ENCODE measurements at regions not wholly inside any gene's neighbourhood (a gene's known extent, or its start where the extent isn't known, plus 50 kb on each side); places are given as distances from the start of the nearest gene placed in this dataset.
"Not testable (repeated sequence)": the region's sequence is repeated elsewhere in the genome, so short reads cannot be mapped to it uniquely, and the experiment has no call there.

DNA sequence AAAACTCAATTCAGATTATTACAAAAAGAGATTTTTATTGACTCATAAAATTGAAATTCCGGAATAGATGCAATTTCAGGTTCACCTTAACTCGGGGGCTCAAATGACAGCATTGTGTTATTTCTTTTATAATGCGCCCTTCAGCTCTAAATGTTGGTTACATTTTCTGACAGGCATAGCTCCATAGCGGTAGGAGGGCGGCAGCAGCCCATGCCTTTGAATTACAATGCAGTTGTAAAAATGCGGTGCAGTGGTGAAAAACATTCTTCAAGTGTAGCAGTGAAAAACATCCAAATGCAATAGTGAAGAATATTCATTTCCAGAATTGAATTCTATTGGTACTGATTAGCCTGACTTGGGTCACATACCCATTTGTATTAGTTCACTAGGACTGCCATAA lies 215.3 kb upstream of the PKP2 start:
- Histone ChIP-seq H4K20me1 (ENCODE audit: insufficient read depth, low read length, poor library complexity, severe bottlenecking) (no peaks in the 10 kb centered on the region), H2AFZ (ENCODE audit: low read length) (no peak overlapping the region), H3K9ac (ENCODE audit: low read depth, low read length, poor library complexity, severe bottlenecking) (no peak overlapping the region), H3K79me2 (ENCODE audit: insufficient read depth, low read length) (no peaks in the 10 kb centered on the region), H3K9me3 (ENCODE audit: insufficient read depth, low read depth, low read length) (no peaks in the 10 kb centered on the region), H3K4me2 (ENCODE audit: low read depth, low read length, poor library complexity, severe bottlenecking) (no peak overlapping the region), H3K27me3 (ENCODE audit: insufficient read depth, low read length, poor library complexity, severe bottlenecking) (no peaks in the 10 kb centered on the region), H3K4me1 (ENCODE audit: insufficient read depth, low read length, poor library complexity, severe bottlenecking) (no peaks in the 10 kb centered on the region), H3K4me3 (ENCODE audit: low read length, poor library complexity, severe bottlenecking) (no peak overlapping the region), H3K9me2 (replicated peaks; ENCODE audit: low read depth, low read length) (no peaks in the 10 kb centered on the region), H3K36me3 (ENCODE audit: insufficient read depth, low read length) (no peaks in the 10 kb centered on the region), H3F3A (ENCODE audit: low read depth) (no peaks in the 10 kb centered on the region)
- TF ChIP-seq, protein P1, sequence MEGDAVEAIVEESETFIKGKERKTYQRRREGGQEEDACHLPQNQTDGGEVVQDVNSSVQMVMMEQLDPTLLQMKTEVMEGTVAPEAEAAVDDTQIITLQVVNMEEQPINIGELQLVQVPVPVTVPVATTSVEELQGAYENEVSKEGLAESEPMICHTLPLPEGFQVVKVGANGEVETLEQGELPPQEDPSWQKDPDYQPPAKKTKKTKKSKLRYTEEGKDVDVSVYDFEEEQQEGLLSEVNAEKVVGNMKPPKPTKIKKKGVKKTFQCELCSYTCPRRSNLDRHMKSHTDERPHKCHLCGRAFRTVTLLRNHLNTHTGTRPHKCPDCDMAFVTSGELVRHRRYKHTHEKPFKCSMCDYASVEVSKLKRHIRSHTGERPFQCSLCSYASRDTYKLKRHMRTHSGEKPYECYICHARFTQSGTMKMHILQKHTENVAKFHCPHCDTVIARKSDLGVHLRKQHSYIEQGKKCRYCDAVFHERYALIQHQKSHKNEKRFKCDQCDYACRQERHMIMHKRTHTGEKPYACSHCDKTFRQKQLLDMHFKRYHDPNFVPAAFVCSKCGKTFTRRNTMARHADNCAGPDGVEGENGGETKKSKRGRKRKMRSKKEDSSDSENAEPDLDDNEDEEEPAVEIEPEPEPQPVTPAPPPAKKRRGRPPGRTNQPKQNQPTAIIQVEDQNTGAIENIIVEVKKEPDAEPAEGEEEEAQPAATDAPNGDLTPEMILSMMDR (conservative IDR thresholded peaks at IDR 0.05; ENCODE audit: low read length): no peak
- TF ChIP-seq EZH2phosphoT487 (IDR thresholded peaks at IDR 0.05; ENCODE audit: borderline replicate concordance): no peak

DNA sequence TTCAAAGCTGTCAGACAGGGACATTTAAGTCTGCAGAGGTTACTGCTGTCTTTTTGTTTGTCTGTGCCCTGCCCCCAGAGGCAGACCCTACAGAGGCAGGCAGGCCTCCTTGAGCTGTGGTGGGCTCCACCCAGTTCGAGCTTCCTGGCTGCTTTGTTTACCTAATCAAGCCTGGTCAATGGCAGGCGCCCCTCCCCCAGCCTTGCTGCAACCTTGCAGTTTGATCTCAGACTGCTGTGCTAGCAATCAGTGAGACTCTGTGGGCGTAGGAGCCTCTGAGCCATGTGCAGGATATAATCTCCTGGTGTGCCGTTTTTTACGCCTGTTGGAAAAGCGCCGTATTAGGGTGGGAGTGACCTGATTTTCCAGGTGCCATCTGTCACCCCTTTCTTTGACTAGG lies 211.2 kb upstream of the PKP2 start:
- not testable (repeated sequence) for H3F3A ChIP-seq (ENCODE audit: low read depth); H3K9me2 ChIP-seq (replicated peaks; ENCODE audit: low read depth, low read length); H3K4me1 ChIP-seq (ENCODE audit: insufficient read depth, low read length, poor library complexity, severe bottlenecking); H3K79me2 ChIP-seq (ENCODE audit: insufficient read depth, low read length); H3K9ac ChIP-seq (ENCODE audit: low read depth, low read length, poor library complexity, severe bottlenecking); H3K27me3 ChIP-seq (ENCODE audit: insufficient read depth, low read length, poor library complexity, severe bottlenecking); H3K4me3 ChIP-seq (ENCODE audit: low read length, poor library complexity, severe bottlenecking); H2AFZ ChIP-seq (ENCODE audit: low read length); H3K36me3 ChIP-seq (ENCODE audit: insufficient read depth, low read length); H3K9me3 ChIP-seq (ENCODE audit: insufficient read depth, low read depth, low read length); H3K4me2 ChIP-seq (ENCODE audit: low read depth, low read length, poor library complexity, severe bottlenecking); H4K20me1 ChIP-seq (ENCODE audit: insufficient read depth, low read length, poor library complexity, severe bottlenecking)

DNA sequence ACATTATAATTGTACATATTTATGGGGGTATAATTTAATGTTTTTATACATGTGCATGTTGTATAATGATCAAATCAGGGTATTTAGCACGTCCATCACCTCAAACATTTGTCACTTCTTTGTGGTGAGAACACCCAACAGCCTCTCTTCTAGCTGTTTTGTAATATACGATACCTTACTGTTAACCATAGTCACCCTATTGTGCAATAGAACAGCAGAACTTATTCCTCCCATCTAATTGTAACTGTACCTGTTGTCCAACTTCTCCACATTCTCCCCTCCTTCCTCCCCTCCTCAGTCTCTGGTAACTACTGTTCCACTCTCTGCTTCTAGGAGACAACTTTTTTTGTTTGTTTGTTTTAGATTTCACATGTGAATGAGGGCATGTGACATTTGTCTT lies 197.0 kb upstream of the PKP2 start:
- Histone ChIP-seq H3K9me2 (replicated peaks; ENCODE audit: low read depth, low read length) (no peaks in the 10 kb centered on the region; the same call in 1 of the 2 replicates), H3K4me2 (ENCODE audit: low read depth, low read length, poor library complexity, severe bottlenecking) (no peak overlapping the region), H3F3A (ENCODE audit: low read depth) (no peaks in the 10 kb centered on the region), H3K4me1 (ENCODE audit: insufficient read depth, low read length, poor library complexity, severe bottlenecking) (no peaks in the 10 kb centered on the region), H4K20me1 (ENCODE audit: insufficient read depth, low read length, poor library complexity, severe bottlenecking) (no peaks in the 10 kb centered on the region), H3K4me3 (ENCODE audit: low read length, poor library complexity, severe bottlenecking) (no peak overlapping the region), H3K27me3 (ENCODE audit: insufficient read depth, low read length, poor library complexity, severe bottlenecking) (no peaks in the 10 kb centered on the region), H3K9me3 (ENCODE audit: insufficient read depth, low read depth, low read length) (no peaks in the 10 kb centered on the region), H3K79me2 (ENCODE audit: insufficient read depth, low read length) (no peaks in the 10 kb centered on the region), H3K9ac (ENCODE audit: low read depth, low read length, poor library complexity, severe bottlenecking) (no peak overlapping the region), H3K36me3 (ENCODE audit: insufficient read depth, low read length) (no peaks in the 10 kb centered on the region), H2AFZ (ENCODE audit: low read length) (no peak overlapping the region)
- no peak for TF ChIP-seq EZH2phosphoT487 (IDR thresholded peaks at IDR 0.05; ENCODE audit: borderline replicate concordance)
- TF ChIP-seq, protein P1 (conservative IDR thresholded peaks at IDR 0.05; ENCODE audit: low read length): no peak

DNA sequence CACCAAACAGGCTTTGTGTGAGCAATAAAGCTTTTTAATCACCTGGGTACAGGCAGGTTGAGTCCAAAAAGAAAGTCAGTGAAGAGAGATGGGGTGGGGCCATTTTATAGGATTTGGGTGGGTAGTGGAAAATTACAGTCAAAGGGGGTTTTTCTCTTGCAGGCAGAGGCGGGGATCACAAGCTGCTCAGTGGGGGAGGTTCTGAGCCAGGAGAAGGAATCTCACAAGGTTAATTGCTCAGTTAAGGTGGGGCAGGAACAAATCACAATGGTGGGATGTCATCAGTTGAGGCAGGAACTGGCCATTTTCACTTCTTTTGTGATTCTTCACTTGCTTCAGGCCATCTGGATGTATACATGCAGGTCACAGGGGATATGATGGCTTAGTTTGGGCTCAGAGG lies 191.3 kb upstream of the PKP2 start:
- not testable (repeated sequence) for H3K9ac ChIP-seq (ENCODE audit: low read depth, low read length, poor library complexity, severe bottlenecking); H2AFZ ChIP-seq (ENCODE audit: low read length); H3K4me3 ChIP-seq (ENCODE audit: low read length, poor library complexity, severe bottlenecking); H3K79me2 ChIP-seq (ENCODE audit: insufficient read depth, low read length); H3K4me1 ChIP-seq (ENCODE audit: insufficient read depth, low read length, poor library complexity, severe bottlenecking); H3K9me2 ChIP-seq (replicated peaks; ENCODE audit: low read depth, low read length); H3K4me2 ChIP-seq (ENCODE audit: low read depth, low read length, poor library complexity, severe bottlenecking); H3F3A ChIP-seq (ENCODE audit: low read depth); H3K9me3 ChIP-seq (ENCODE audit: insufficient read depth, low read depth, low read length); H3K27me3 ChIP-seq (ENCODE audit: insufficient read depth, low read length, poor library complexity, severe bottlenecking); H4K20me1 ChIP-seq (ENCODE audit: insufficient read depth, low read length, poor library complexity, severe bottlenecking); H3K36me3 ChIP-seq (ENCODE audit: insufficient read depth, low read length)

DNA sequence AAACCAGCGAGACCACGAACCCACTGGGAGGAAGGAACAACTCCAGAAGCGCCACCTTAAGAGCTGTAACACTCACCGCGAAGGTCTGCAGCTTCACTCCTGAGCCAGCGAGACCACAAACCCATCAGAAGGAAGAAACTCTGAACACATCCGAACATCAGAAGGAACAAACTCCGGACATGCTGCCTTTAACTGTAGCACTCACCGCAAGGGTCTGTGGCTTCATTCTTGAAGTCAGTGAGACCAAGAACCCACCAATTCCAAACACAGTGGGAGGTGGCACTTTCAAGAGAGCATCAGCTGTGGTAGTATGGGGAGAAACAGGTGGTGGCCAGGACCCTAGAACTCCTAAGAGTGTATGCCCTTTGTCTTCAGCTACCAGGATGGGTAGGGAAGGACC lies 179.8 kb upstream of the PKP2 start:
- not testable (repeated sequence) for H3K79me2 ChIP-seq (ENCODE audit: insufficient read depth, low read length); H3K9me3 ChIP-seq (ENCODE audit: insufficient read depth, low read depth, low read length); H4K20me1 ChIP-seq (ENCODE audit: insufficient read depth, low read length, poor library complexity, severe bottlenecking); H3K9me2 ChIP-seq (replicated peaks; ENCODE audit: low read depth, low read length); H2AFZ ChIP-seq (ENCODE audit: low read length); H3K4me1 ChIP-seq (ENCODE audit: insufficient read depth, low read length, poor library complexity, severe bottlenecking); H3K36me3 ChIP-seq (ENCODE audit: insufficient read depth, low read length); H3F3A ChIP-seq (ENCODE audit: low read depth); H3K4me2 ChIP-seq (ENCODE audit: low read depth, low read length, poor library complexity, severe bottlenecking); H3K27me3 ChIP-seq (ENCODE audit: insufficient read depth, low read length, poor library complexity, severe bottlenecking); H3K9ac ChIP-seq (ENCODE audit: low read depth, low read length, poor library complexity, severe bottlenecking); H3K4me3 ChIP-seq (ENCODE audit: low read length, poor library complexity, severe bottlenecking)

DNA sequence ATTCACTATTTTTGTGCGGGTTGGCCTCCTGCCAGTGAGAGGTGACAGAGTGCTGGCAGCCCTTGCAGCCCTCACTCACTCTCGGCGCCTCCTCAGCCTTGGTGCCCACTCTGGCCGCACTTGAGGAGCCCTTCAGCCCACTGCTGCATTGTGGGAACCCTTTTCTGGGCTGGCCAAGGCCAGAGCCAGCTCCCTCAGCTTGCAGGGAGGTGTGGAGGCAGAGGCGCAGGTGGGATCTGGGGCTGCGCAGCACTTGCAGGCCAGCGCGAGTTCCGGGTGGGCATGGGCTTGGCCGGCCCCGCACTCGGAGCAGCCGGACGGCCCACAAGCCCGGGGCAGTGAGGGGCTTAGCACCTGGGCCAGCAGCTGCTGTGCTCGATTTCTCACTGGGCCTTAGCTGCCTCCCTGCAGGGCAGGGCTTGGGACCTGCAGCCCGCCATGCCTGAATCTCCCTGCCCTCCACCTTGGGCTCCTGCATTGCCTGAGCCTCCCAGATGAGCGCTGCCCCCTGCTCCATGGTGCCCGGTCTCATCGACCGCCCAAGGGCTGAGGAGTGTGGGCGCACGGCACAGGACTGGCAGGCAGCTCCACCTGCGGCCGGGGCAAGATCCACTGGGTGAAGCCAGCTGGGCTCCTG lies 178.7 kb upstream of the PKP2 start:
- H3K9ac ChIP-seq (ENCODE audit: low read depth, low read length, poor library complexity, severe bottlenecking); H2AFZ ChIP-seq (ENCODE audit: low read length); H3K4me3 ChIP-seq (ENCODE audit: low read length, poor library complexity, severe bottlenecking); H3K4me1 ChIP-seq (ENCODE audit: insufficient read depth, low read length, poor library complexity, severe bottlenecking); H3K36me3 ChIP-seq (ENCODE audit: insufficient read depth, low read length); H3K9me3 ChIP-seq (ENCODE audit: insufficient read depth, low read depth, low read length); H3K4me2 ChIP-seq (ENCODE audit: low read depth, low read length, poor library complexity, severe bottlenecking); H3K9me2 ChIP-seq (replicated peaks; ENCODE audit: low read depth, low read length); H3K27me3 ChIP-seq (ENCODE audit: insufficient read depth, low read length, poor library complexity, severe bottlenecking); H3F3A ChIP-seq (ENCODE audit: low read depth); H4K20me1 ChIP-seq (ENCODE audit: insufficient read depth, low read length, poor library complexity, severe bottlenecking); H3K79me2 ChIP-seq (ENCODE audit: insufficient read depth, low read length): not testable (repeated sequence)

Measured in Loucy (cell line).